ENCODE measurements at regions not wholly inside any gene's neighbourhood (a gene's known extent, or its start where the extent isn't known, plus 50 kb on each side); places are given as distances from the start of the nearest gene placed in this dataset.

DNA sequence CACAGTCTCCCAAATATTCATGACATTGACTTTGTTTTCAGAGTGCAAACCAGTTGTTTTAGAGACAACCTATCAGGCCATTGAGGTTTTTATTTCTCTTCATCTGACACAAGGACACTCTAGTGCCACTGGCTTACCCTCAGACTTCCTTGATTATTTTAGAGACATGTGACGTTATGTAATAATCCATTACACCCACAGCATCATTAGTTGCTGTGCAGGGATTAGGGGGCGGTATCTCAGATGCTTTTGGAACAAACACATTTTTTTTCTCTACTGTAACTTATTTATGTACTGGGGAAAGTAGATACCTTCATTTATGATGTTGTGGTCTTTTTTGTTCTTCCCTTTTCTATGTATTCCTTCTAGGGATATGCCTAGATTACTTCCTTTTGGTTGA is 2293.1 kb downstream of the PCDH7 start:
- Histone ChIP-seq H3K4me2 (ENCODE audit: insufficient read depth, insufficient read length, low read length) (no peak overlapping the region), H3K9ac (ENCODE audit: extremely low read depth, insufficient read length, low read length) (no peak overlapping the region), H3K18ac (ENCODE audit: insufficient read length, low read depth, low read length) (no peak overlapping the region), H4K8ac (replicated peaks; ENCODE audit: insufficient read length, low read depth, low read length) (no peak overlapping the region), H2BK120ac (ENCODE audit: low read depth, low read length, poor library complexity, severe bottlenecking) (no peak overlapping the region), H3K27ac (ENCODE audit: insufficient read length, low read depth, low read length) (no peak overlapping the region), H3K27me3 (ENCODE audit: insufficient read depth, low read length) (no peaks in the 10 kb centered on the region), H4K5ac (ENCODE audit: insufficient read length, low read depth, low read length) (no peak overlapping the region), H3K79me2 (ENCODE audit: insufficient read depth, low read length) (no peaks in the 10 kb centered on the region), H3T11ph (ENCODE audit: low read length) (no peak overlapping the region), H2BK5ac (ENCODE audit: insufficient read length, low read length) (no peak overlapping the region), H2AFZ (ENCODE audit: low read length) (no peak overlapping the region), H4K91ac (ENCODE audit: insufficient read length, low read depth, low read length) (no peak overlapping the region), H3K4me1 (ENCODE audit: insufficient read depth, low read length) (no peaks in the 10 kb centered on the region), H3K9me3 (ENCODE audit: control insufficient read depth, low read depth, low read length) (no peaks in the 10 kb centered on the region), H3K14ac (ENCODE audit: insufficient read depth, low read length) (no peak overlapping the region), H2AK5ac (ENCODE audit: insufficient read length, low read length) (no peak overlapping the region), H3K23me2 (ENCODE audit: insufficient read length, low read depth, low read length, poor library complexity, severe bottlenecking) (no peaks in the 10 kb centered on the region), H3K23ac (ENCODE audit: insufficient read length, low read depth, low read length) (no peak overlapping the region), H2BK15ac (ENCODE audit: low read depth, low read length) (no peak overlapping the region), H4K20me1 (ENCODE audit: control insufficient read depth, insufficient read depth, insufficient read length) (no peaks in the 10 kb centered on the region), H2BK20ac (ENCODE audit: low read depth, low read length, poor library complexity, severe bottlenecking) (no peak overlapping the region), H3K56ac (ENCODE audit: insufficient read length, low read depth, low read length) (no peak overlapping the region), H3K79me1 (ENCODE audit: insufficient read depth, low read depth, low read length, poor library complexity, severe bottlenecking) (no peaks in the 10 kb centered on the region), H2BK12ac (ENCODE audit: insufficient read length, low read depth, low read length) (no peak overlapping the region), H3K4ac (ENCODE audit: low read depth, low read length) (no peak overlapping the region)
- no CpG with 5 or more reads among the region's 2 CpGs for WGBS (ENCODE audit: extremely low coverage, insufficient read length, low lambda C conversion rate)
- H3K27ac Mint-ChIP-seq: no peak overlapping the region; a peak in 1 of 7 replicates
- TF ChIP-seq, protein P1, sequence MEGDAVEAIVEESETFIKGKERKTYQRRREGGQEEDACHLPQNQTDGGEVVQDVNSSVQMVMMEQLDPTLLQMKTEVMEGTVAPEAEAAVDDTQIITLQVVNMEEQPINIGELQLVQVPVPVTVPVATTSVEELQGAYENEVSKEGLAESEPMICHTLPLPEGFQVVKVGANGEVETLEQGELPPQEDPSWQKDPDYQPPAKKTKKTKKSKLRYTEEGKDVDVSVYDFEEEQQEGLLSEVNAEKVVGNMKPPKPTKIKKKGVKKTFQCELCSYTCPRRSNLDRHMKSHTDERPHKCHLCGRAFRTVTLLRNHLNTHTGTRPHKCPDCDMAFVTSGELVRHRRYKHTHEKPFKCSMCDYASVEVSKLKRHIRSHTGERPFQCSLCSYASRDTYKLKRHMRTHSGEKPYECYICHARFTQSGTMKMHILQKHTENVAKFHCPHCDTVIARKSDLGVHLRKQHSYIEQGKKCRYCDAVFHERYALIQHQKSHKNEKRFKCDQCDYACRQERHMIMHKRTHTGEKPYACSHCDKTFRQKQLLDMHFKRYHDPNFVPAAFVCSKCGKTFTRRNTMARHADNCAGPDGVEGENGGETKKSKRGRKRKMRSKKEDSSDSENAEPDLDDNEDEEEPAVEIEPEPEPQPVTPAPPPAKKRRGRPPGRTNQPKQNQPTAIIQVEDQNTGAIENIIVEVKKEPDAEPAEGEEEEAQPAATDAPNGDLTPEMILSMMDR (conservative IDR thresholded peaks at IDR 0.05): no peak
- H3K36me3 Mint-ChIP-seq (ENCODE audit: insufficient read depth in 1 of 3, low read depth in 3 of 3): no peaks in the 10 kb centered on the region
- H3K9me3 Mint-ChIP-seq: no peaks in the 10 kb centered on the region
- H3K4me3 Mint-ChIP-seq: no peak overlapping the region
- H3K4me1 Mint-ChIP-seq: peaks cover 0 to 15% of the 10 kb centered on the region in 2 experiments; a peak in 3 of 4 replicates
- DNase-seq: no peak
- H3K27me3 Mint-ChIP-seq (ENCODE audit: low read depth): no peaks in the 10 kb centered on the region; the same call in 1 of the 2 replicates

Measured in H9 (cell line).